CD14-positive monocyte (primary cell): ENCODE measurements at regions not wholly inside any gene's neighbourhood (a gene's known extent, or its start where the extent isn't known, plus 50 kb on each side); places are given as distances from the start of the nearest gene placed in this dataset.

Experiments
- DNase-seq, 3 donors: peaks; one replicate each; pipeline ENCODE4 v3.0.0-alpha.2; 2011 to 2022
- H2AFZ ChIP-seq: 2 replicates; pipeline ENCODE4 v1.6.0; 2012; ENCODE audit warnings: mild to moderate bottlenecking, low read depth, low read length, inconsistent platforms; ENCODE audit not compliant: insufficient read depth, poor library complexity, severe bottlenecking
- H3K27ac ChIP-seq, 2 donors: 1 replicate in 1 of 2; 2 replicates in 1 of 2; pipeline ENCODE4 v1.5.1; 2012 to 2013; ENCODE audit warnings: low read length in 2 of 2, control low read depth in 1 of 2, inconsistent platforms in 1 of 2, low read depth in 1 of 2, mild to moderate bottlenecking in 1 of 2
- H3K27me3 ChIP-seq, 2 donors: one replicate each; pipeline versions ENCODE4 v1.6.0 to v1.6.1; 2011 to 2013; ENCODE audit warnings: low read length in 2 of 2; ENCODE audit not compliant: control insufficient read depth in 2 of 2, insufficient read depth in 2 of 2
- H3K36me3 ChIP-seq, 2 donors: replicated peaks in 1 of 2; 1 replicate in 1 of 2; 2 replicates in 1 of 2; pipeline versions ENCODE4 v1.5.1 to v1.6.1; 2012 to 2013; ENCODE audit warnings: low read length in 2 of 2, control low read depth in 1 of 2, inconsistent platforms in 1 of 2, mild to moderate bottlenecking in 1 of 2; ENCODE audit not compliant: insufficient read depth in 2 of 2, control insufficient read depth in 1 of 2
- H3K4me1 ChIP-seq, 2 donors: 1 replicate in 1 of 2; 2 replicates in 1 of 2; pipeline versions ENCODE4 v1.5.1 to v1.6.1; 2012 to 2013; ENCODE audit warnings: low read length in 2 of 2, control low read depth in 1 of 2, inconsistent platforms in 1 of 2, mild to moderate bottlenecking in 1 of 2, moderate library complexity in 1 of 2; ENCODE audit not compliant: insufficient read depth in 2 of 2, control insufficient read depth in 1 of 2
- H3K4me2 ChIP-seq: replicated peaks from 2 replicates; pipeline ENCODE3; 2012; ENCODE audit warnings: low read length, moderate library complexity, mild to moderate bottlenecking; ENCODE audit not compliant: poor library complexity, severe bottlenecking; ENCODE audit errors: extremely low read depth
- H3K4me3 ChIP-seq, 3 experiments: fragments of 200-600 bp in 1 of 3; sonication (generic) in 1 of 3; replicated peaks in 1 of 3; 1 replicate in 2 of 3; 2 replicates in 1 of 3; pipeline ENCODE4 v1.5.1; 2011 to 2013; ENCODE audit warnings: low read length in 3 of 3, mild to moderate bottlenecking in 3 of 3, control low read depth in 2 of 3, low read depth in 2 of 3, inconsistent platforms in 1 of 3, moderate library complexity in 1 of 3
- H3K79me2 ChIP-seq: 2 replicates; pipeline ENCODE4 v1.6.0; 2012; ENCODE audit warnings: mild to moderate bottlenecking, control low read depth, inconsistent platforms, low read length, moderate library complexity; ENCODE audit not compliant: insufficient read depth
- H3K9ac ChIP-seq: 2 replicates; pipeline ENCODE4 v1.6.0; 2017; ENCODE audit warnings: low read length, mild to moderate bottlenecking; ENCODE audit not compliant: insufficient read depth, poor library complexity, severe bottlenecking
- H3K9me3 ChIP-seq, 2 donors: replicated peaks in 1 of 2; 1 replicate in 1 of 2; 2 replicates in 1 of 2; pipeline versions ENCODE4 v1.5.1 to v1.6.1; 2012 to 2013; ENCODE audit warnings: low read length in 2 of 2, control low read depth in 1 of 2; ENCODE audit not compliant: control insufficient read depth in 1 of 2, insufficient read depth in 1 of 2
- H4K20me1 ChIP-seq: 2 replicates; pipeline ENCODE4 v1.6.0; 2012; ENCODE audit warnings: mild to moderate bottlenecking, low read length, control low read depth, moderate library complexity; ENCODE audit not compliant: insufficient read depth
- H3K27ac Mint-ChIP-seq, 7 donors: one replicate each; pipeline ENCODE4 v1.8.0; 2020; ENCODE audit warnings: mild to moderate bottlenecking in 7 of 7, mixed read lengths in 7 of 7, moderate library complexity in 6 of 7, inconsistent platforms in 2 of 7
- H3K27me3 Mint-ChIP-seq, 3 donors: one replicate each; pipeline ENCODE4 v1.8.0; 2021 to 2022; ENCODE audit warnings: low read depth in 3 of 3, mild to moderate bottlenecking in 3 of 3, mixed read lengths in 3 of 3, moderate library complexity in 3 of 3, inconsistent platforms in 1 of 3
- H3K36me3 Mint-ChIP-seq, 2 donors: one replicate each; pipeline ENCODE4 v1.8.0; 2020; ENCODE audit warnings: mixed read lengths in 2 of 2, inconsistent platforms in 1 of 2, mild to moderate bottlenecking in 1 of 2
- H3K4me1 Mint-ChIP-seq: one replicate; pipeline ENCODE4 v1.8.0; 2020; ENCODE audit warnings: mild to moderate bottlenecking, mixed read lengths
- H3K4me3 Mint-ChIP-seq, 2 donors: one replicate each; pipeline ENCODE4 v1.8.0; 2020; ENCODE audit warnings: mild to moderate bottlenecking in 2 of 2, mixed read lengths in 2 of 2, moderate library complexity in 1 of 2
- H3K9me3 Mint-ChIP-seq, 7 donors: one replicate each; pipeline ENCODE4 v1.8.0; 2020 to 2022; ENCODE audit warnings: mixed read lengths in 7 of 7, mild to moderate bottlenecking in 6 of 7, moderate library complexity in 6 of 7, inconsistent platforms in 2 of 7
- CTCF ChIP-seq: fragments of 200-600 bp; IDR thresholded peaks from one replicate; pipeline ENCODE4 v1.8.0; 2022; ENCODE audit warnings: antibody characterized with exemption, mild to moderate bottlenecking
- WGBS: methylation state at CpG from one replicate; pipeline ENCODE4 v1.1.5; 2013; ENCODE audit warnings: missing lambda C conversion rate; ENCODE audit not compliant: insufficient coverage; 5-methylcytosine and 5-hydroxymethylcytosine counted together
- intact Hi-C, 2 donors: fragments of 100-400 bp; cut with micrococcal nuclease; formaldehyde crosslinking; loops; one replicate each; pipeline versions ENCODE4 v1.15.0 to v1.15.1; 2023

- H3K9me3 Mint-ChIP-seq: no peaks in the 10 kb centered on the region
- H3K9ac ChIP-seq: no peak overlapping the region
- no peaks in the 10 kb centered on the region for H3K4me1 ChIP-seq
- H3K27ac Mint-ChIP-seq: no peak overlapping the region
- no peaks in the 10 kb centered on the region for H4K20me1 ChIP-seq
- no peaks in the 10 kb centered on the region for H3K36me3 ChIP-seq
- no peaks in the 10 kb centered on the region for H3K9me3 ChIP-seq
- no peaks in the 10 kb centered on the region for H3K4me1 Mint-ChIP-seq
- no CpG with 5 or more reads among the region's 3 CpGs for WGBS
- H3K4me3 ChIP-seq: no peak overlapping the region
- intact Hi-C loops: no loop called here
- H3K27me3 Mint-ChIP-seq: peaks cover 6 to 8% (median 8%) of the 10 kb centered on the region in 3 donors
- H3K79me2 ChIP-seq: no peaks in the 10 kb centered on the region
- no peak for DNase-seq
- no peak overlapping the region for H3K4me2 ChIP-seq
- no peaks in the 10 kb centered on the region for H3K27me3 ChIP-seq
- TF ChIP-seq CTCF: no peak
- H3K27ac ChIP-seq: no peak overlapping the region
- H2AFZ ChIP-seq: no peak overlapping the region
- no peaks in the 10 kb centered on the region for H3K36me3 Mint-ChIP-seq
- H3K4me3 Mint-ChIP-seq: no peak overlapping the region
Measured at GRCh38 chr16:51752438-51752995, 601.4 kb upstream of the SALL1 start.

- DNase-seq: no peak
- peaks cover 0 to 2% (median 0%) of the 10 kb centered on the region in 7 donors for H3K9me3 Mint-ChIP-seq
- no peaks in the 10 kb centered on the region for H3K79me2 ChIP-seq
- H3K36me3 ChIP-seq: no peaks in the 10 kb centered on the region
- no peaks in the 10 kb centered on the region for H3K4me1 ChIP-seq
- no peaks in the 10 kb centered on the region for H3K27me3 ChIP-seq
- no peak overlapping the region for H3K4me3 Mint-ChIP-seq
- H3K27ac ChIP-seq: no peak overlapping the region
- no peaks in the 10 kb centered on the region for H3K9me3 ChIP-seq
- H3K9ac ChIP-seq: no peak overlapping the region
- no peaks in the 10 kb centered on the region for H3K4me1 Mint-ChIP-seq
- WGBS: 91% methylated on average over 1 of the region's 4 CpGs
- TF ChIP-seq CTCF: no peak
- no peak overlapping the region for H3K27ac Mint-ChIP-seq
- H3K4me2 ChIP-seq: no peak overlapping the region
- no peak overlapping the region for H2AFZ ChIP-seq
- no peaks in the 10 kb centered on the region for H4K20me1 ChIP-seq
- no peak overlapping the region for H3K4me3 ChIP-seq
- intact Hi-C loops: no loop called here
- no peaks in the 10 kb centered on the region for H3K36me3 Mint-ChIP-seq
- H3K27me3 Mint-ChIP-seq: peaks cover 0 to 1% (median 0%) of the 10 kb centered on the region in 3 donors
Measured at GRCh38 chr16:51747329-51747728, 596.3 kb upstream of the SALL1 start.
